Mesendoderm (in vitro differentiated cells): ENCODE measurements at regions not wholly inside any gene's neighbourhood (a gene's known extent, or its start where the extent isn't known, plus 50 kb on each side); places are given as distances from the start of the nearest gene placed in this dataset.

Experiments
- DNase-seq: peaks from one replicate; pipeline ENCODE4 v3.0.0; 2013
- H2AK5ac ChIP-seq: 2 replicates; pipeline ENCODE4 v1.6.1; 2013; ENCODE audit warnings: low read length, inconsistent platforms
- H2BK120ac ChIP-seq: 2 replicates; pipeline ENCODE4 v1.6.1; 2013; ENCODE audit warnings: low read depth, mild to moderate bottlenecking, low read length, moderate library complexity, mixed read lengths
- H2BK15ac ChIP-seq: replicated peaks from 2 replicates; pipeline ENCODE4 v1.6.1; 2013; ENCODE audit warnings: low read depth, mild to moderate bottlenecking, moderate library complexity
- H2BK5ac ChIP-seq: 2 replicates; pipeline ENCODE4 v1.6.1; 2013; ENCODE audit warnings: low read length, inconsistent platforms
- H3K18ac ChIP-seq: 2 replicates; pipeline ENCODE4 v1.6.1; 2013; ENCODE audit warnings: mild to moderate bottlenecking, low read length, mixed read lengths
- H3K23ac ChIP-seq: one replicate; pipeline ENCODE4 v1.6.1; 2013; ENCODE audit warnings: low read length
- H3K27ac ChIP-seq: 2 replicates; pipeline ENCODE4 v1.5.1; 2013; ENCODE audit warnings: low read depth, mild to moderate bottlenecking, inconsistent platforms, low read length, moderate library complexity
- H3K27me3 ChIP-seq: 2 replicates; pipeline ENCODE4 v1.6.1; 2013; ENCODE audit warnings: low read length, control low read depth, mild to moderate bottlenecking, inconsistent platforms; ENCODE audit not compliant: insufficient read depth, poor library complexity
- H3K36me3 ChIP-seq: 2 replicates; pipeline ENCODE4 v1.6.1; 2013; ENCODE audit warnings: low read length, inconsistent platforms; ENCODE audit not compliant: control insufficient read depth, insufficient read depth
- H3K4ac ChIP-seq: one replicate; pipeline ENCODE4 v1.6.1; 2013; ENCODE audit warnings: low read depth, mild to moderate bottlenecking, low read length, moderate library complexity
- H3K4me1 ChIP-seq: 2 replicates; pipeline ENCODE4 v1.6.1; 2013; ENCODE audit warnings: low read depth, low read length, inconsistent platforms; ENCODE audit not compliant: control insufficient read depth
- H3K4me2 ChIP-seq: 2 replicates; pipeline ENCODE4 v1.6.1; 2013; ENCODE audit warnings: low read length
- H3K4me3 ChIP-seq: 2 replicates; pipeline ENCODE4 v1.5.1; 2013; ENCODE audit warnings: mild to moderate bottlenecking, low read length
- H3K56ac ChIP-seq: one replicate; pipeline ENCODE4 v1.6.1; 2013; ENCODE audit warnings: low read length
- H3K79me1 ChIP-seq: 2 replicates; pipeline ENCODE4 v1.6.1; 2013; ENCODE audit warnings: low read length, inconsistent platforms
- H3K79me2 ChIP-seq: 2 replicates; pipeline ENCODE4 v1.6.1; 2013; ENCODE audit warnings: mild to moderate bottlenecking, low read length; ENCODE audit not compliant: control insufficient read depth, insufficient read depth
- H3K9ac ChIP-seq: 2 replicates; pipeline ENCODE4 v1.6.1; 2013; ENCODE audit warnings: low read length, inconsistent platforms
- H4K5ac ChIP-seq: one replicate; pipeline ENCODE4 v1.6.1; 2013; ENCODE audit warnings: low read length
- H4K8ac ChIP-seq: one replicate; pipeline ENCODE4 v1.6.1; 2013; ENCODE audit warnings: low read depth, mild to moderate bottlenecking, control low read depth, low read length, moderate library complexity
- WGBS: extraction: QIAGEN DNeasy Blood & Tissue Kit; methylation state at CpG from one replicate; pipeline ENCODE4 v1.1.7; 2013; ENCODE audit warnings: low lambda C conversion rate, missing lambda C conversion rate; ENCODE audit not compliant: insufficient coverage; ENCODE audit errors: extremely low coverage; 5-methylcytosine and 5-hydroxymethylcytosine counted together

GRCh38 chr2:67055387-67056304 is 341.5 kb upstream of the ETAA1 start:
- H3K4me3 ChIP-seq: no peak overlapping the region
- no peak overlapping the region for H3K4me2 ChIP-seq
- no peak overlapping the region for H3K4ac ChIP-seq
- no peak overlapping the region for H3K9ac ChIP-seq
- H4K8ac ChIP-seq: no peak overlapping the region
- H3K79me2 ChIP-seq: no peaks in the 10 kb centered on the region
- H2BK120ac ChIP-seq: no peak overlapping the region
- no peaks in the 10 kb centered on the region for H3K36me3 ChIP-seq
- WGBS: no CpG with 5 or more reads among the region's 4 CpGs
- DNase-seq: no peak
- no peak overlapping the region for H2AK5ac ChIP-seq
- no peaks in the 10 kb centered on the region for H3K79me1 ChIP-seq
- no peak overlapping the region for H2BK15ac ChIP-seq
- H2BK5ac ChIP-seq: no peak overlapping the region
- no peaks in the 10 kb centered on the region for H3K4me1 ChIP-seq
- H3K56ac ChIP-seq: no peak overlapping the region
- H3K23ac ChIP-seq: no peak overlapping the region
- no peaks in the 10 kb centered on the region for H3K27me3 ChIP-seq
- H3K27ac ChIP-seq: no peak overlapping the region
- no peak overlapping the region for H4K5ac ChIP-seq
- no peak overlapping the region for H3K18ac ChIP-seq

DNA sequence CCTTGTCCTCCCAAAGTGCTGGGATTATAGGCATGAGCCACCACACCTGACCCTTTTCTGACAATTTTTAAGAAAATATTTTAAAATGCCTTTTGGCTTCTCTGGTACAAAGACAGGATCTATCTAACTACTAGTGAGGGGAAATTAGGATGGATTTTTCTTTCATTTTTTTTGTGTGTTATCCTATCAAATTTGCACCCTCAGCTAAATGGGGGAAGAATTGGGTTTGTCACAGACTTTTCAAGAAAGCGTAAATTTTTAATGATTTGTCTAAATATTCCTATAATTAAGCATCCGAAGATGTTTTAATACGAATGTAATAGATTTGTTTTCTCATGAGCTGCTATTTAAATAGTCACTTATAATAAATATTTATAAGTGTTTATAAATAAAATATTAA is 340.0 kb upstream of the ETAA1 start:
- Histone ChIP-seq H3K9ac (no peak overlapping the region), H3K4me3 (no peak overlapping the region), H3K4me1 (no peaks in the 10 kb centered on the region), H3K79me1 (no peaks in the 10 kb centered on the region), H3K36me3 (no peaks in the 10 kb centered on the region), H3K4me2 (no peak overlapping the region), H3K18ac (no peak overlapping the region), H3K4ac (no peak overlapping the region), H3K27me3 (no peaks in the 10 kb centered on the region), H3K27ac (no peak overlapping the region), H2AK5ac (no peak overlapping the region), H3K79me2 (no peaks in the 10 kb centered on the region), H3K56ac (no peak overlapping the region), H3K23ac (no peak overlapping the region), H2BK5ac (no peak overlapping the region), H4K8ac (no peak overlapping the region), H2BK15ac (no peak overlapping the region), H2BK120ac (no peak overlapping the region), H4K5ac (no peak overlapping the region)
- WGBS: no CpG with 5 or more reads among the region's 3 CpGs
- no peak for DNase-seq

GRCh38 chr2:67057901-67058703 is 339.0 kb upstream of the ETAA1 start:
- Histone ChIP-seq H3K9ac (no peak overlapping the region), H2BK5ac (no peak overlapping the region), H3K4me2 (no peak overlapping the region), H3K27ac (no peak overlapping the region), H3K27me3 (no peaks in the 10 kb centered on the region), H3K79me2 (no peaks in the 10 kb centered on the region), H3K4me1 (no peaks in the 10 kb centered on the region), H2BK15ac (no peak overlapping the region), H3K36me3 (no peaks in the 10 kb centered on the region), H3K4ac (no peak overlapping the region), H4K8ac (no peak overlapping the region), H3K23ac (no peak overlapping the region), H3K18ac (no peak overlapping the region), H3K56ac (no peak overlapping the region), H2AK5ac (no peak overlapping the region), H2BK120ac (no peak overlapping the region), H3K79me1 (no peaks in the 10 kb centered on the region), H4K5ac (no peak overlapping the region), H3K4me3 (no peak overlapping the region)
- DNase-seq: no peak
- no CpG with 5 or more reads among the region's 2 CpGs for WGBS

DNA sequence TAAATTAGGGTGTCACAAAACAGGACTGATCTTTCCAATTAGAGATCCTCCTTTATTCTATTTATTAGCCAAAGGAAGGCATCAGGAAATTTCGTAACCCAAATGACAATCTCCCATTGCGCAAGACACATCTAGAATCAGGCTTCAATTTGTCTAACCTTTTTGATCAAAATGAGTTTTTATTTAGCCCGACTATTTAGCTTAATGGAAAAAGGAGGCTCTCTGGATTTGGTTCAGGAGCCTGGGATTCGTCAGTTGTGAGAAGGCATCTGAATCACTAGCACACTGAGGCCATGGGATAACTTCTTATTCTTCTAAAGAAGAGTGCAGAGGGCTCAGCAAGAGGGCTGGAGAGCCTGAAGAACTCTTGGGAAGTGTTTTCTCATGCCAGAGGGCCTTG is 332.1 kb upstream of the ETAA1 start:
- Histone ChIP-seq H3K27me3 (no peaks in the 10 kb centered on the region), H3K79me2 (no peaks in the 10 kb centered on the region), H2BK120ac (no peak overlapping the region), H3K4ac (no peak overlapping the region), H3K4me3 (no peak overlapping the region), H2BK5ac (no peak overlapping the region), H2BK15ac (no peak overlapping the region), H2AK5ac (no peak overlapping the region), H3K27ac (no peak overlapping the region), H3K23ac (no peak overlapping the region), H4K8ac (no peak overlapping the region), H4K5ac (no peak overlapping the region), H3K4me2 (no peak overlapping the region), H3K4me1 (no peaks in the 10 kb centered on the region), H3K56ac (no peak overlapping the region), H3K9ac (no peak overlapping the region), H3K18ac (no peak overlapping the region), H3K36me3 (no peaks in the 10 kb centered on the region), H3K79me1 (no peaks in the 10 kb centered on the region)
- no peak for DNase-seq
- WGBS: no CpG with 5 or more reads among the region's 4 CpGs

DNA sequence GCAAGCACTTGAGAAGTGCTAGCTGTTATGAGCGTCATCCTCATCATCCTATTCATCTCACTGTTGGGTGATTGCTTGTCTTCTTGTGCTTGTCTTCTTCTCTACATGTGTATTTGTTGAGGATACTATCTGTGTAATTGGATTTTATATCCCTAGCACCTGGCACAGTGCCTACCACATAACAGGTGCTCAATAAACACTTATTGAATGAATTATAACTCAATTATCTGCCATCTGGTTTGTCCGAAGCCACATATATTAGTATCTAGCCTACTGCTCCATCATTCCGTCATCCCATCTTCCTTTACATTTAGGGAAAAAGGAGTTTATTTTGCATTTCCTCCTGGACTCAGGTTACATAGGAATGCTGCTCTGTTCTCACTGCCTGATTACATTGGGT is 330.4 kb upstream of the ETAA1 start:
- Histone ChIP-seq H3K27ac (no peak overlapping the region), H2BK5ac (no peak overlapping the region), H4K5ac (no peak overlapping the region), H3K18ac (no peak overlapping the region), H3K79me2 (no peaks in the 10 kb centered on the region), H3K4me1 (no peaks in the 10 kb centered on the region), H2BK120ac (no peak overlapping the region), H3K36me3 (no peaks in the 10 kb centered on the region), H2BK15ac (no peak overlapping the region), H3K4me3 (no peak overlapping the region), H3K23ac (no peak overlapping the region), H3K9ac (no peak overlapping the region), H3K56ac (no peak overlapping the region), H4K8ac (no peak overlapping the region), H2AK5ac (no peak overlapping the region), H3K4me2 (no peak overlapping the region), H3K4ac (no peak overlapping the region), H3K27me3 (no peaks in the 10 kb centered on the region), H3K79me1 (no peaks in the 10 kb centered on the region)
- no peak for DNase-seq
- no CpG with 5 or more reads among the region's 3 CpGs for WGBS
